LHCN-M2 (cell line): ENCODE measurements at regions not wholly inside any gene's neighbourhood (a gene's known extent, or its start where the extent isn't known, plus 50 kb on each side); places are given as distances from the start of the nearest gene placed in this dataset.
A peak's percentile ranks its signal among the peaks of the same experiment; 100 is the strongest.

Source experiments
- DNase-seq: peaks from one replicate; pipeline ENCODE4 v3.0.0-alpha.2; 2012; ENCODE audit warnings: low read depth

GRCh38 chr6:84421031-84421430 lies 193.6 kb upstream of the CEP162 start:
- DNase-seq, result no peak

GRCh38 chr6:84417260-84417659 lies 189.8 kb upstream of the CEP162 start:
- DNase-seq, result peak; percentile 82

- DNase-seq, result no peak
These were observed 188.7 kb upstream of the CEP162 start for GRCh38 chr6:84416043-84416657.

GRCh38 chr6:84415517-84415916 lies 188.1 kb upstream of the CEP162 start:
- DNase-seq, result no peak

GRCh38 chr6:84415068-84415467 lies 187.6 kb upstream of the CEP162 start:
- no peak for DNase-seq

GRCh38 chr6:84414531-84414930 lies 187.1 kb upstream of the CEP162 start:
- no peak for DNase-seq

- peak; percentile 79 for DNase-seq
These were observed 183.7 kb upstream of the CEP162 start for GRCh38 chr6:84411060-84411629.

- no peak for DNase-seq
These were observed 182.5 kb upstream of the CEP162 start for GRCh38 chr6:84409911-84410310.

- DNase-seq, result peak; percentile 34
These were observed 180.6 kb upstream of the CEP162 start for GRCh38 chr6:84408028-84408427.

- DNase-seq, result no peak
These were observed 176.1 kb upstream of the CEP162 start for GRCh38 chr6:84403545-84403944.

GRCh38 chr6:84399003-84399402 lies 171.6 kb upstream of the CEP162 start:
- DNase-seq, result no peak

GRCh38 chr6:84392261-84392660 lies 164.8 kb upstream of the CEP162 start:
- DNase-seq, result no peak

GRCh38 chr6:84390851-84391250 lies 163.4 kb upstream of the CEP162 start:
- DNase-seq, result no peak

- DNase-seq, result no peak
These were observed 162.9 kb upstream of the CEP162 start for GRCh38 chr6:84390334-84390733.

GRCh38 chr6:84379142-84379541 lies 151.7 kb upstream of the CEP162 start:
- DNase-seq, result no peak

GRCh38 chr6:84372290-84372689 lies 144.8 kb upstream of the CEP162 start:
- no peak for DNase-seq

- no peak for DNase-seq
These were observed 144.2 kb upstream of the CEP162 start for GRCh38 chr6:84371681-84372080.

- DNase-seq, result peak; percentile 8
These were observed 134.9 kb upstream of the CEP162 start for GRCh38 chr6:84362193-84362821.

GRCh38 chr6:84361372-84362192 lies 134.1 kb upstream of the CEP162 start:
- DNase-seq, result peak; percentile 12

GRCh38 chr6:84360039-84360438 lies 132.6 kb upstream of the CEP162 start:
- DNase-seq, result no peak

- DNase-seq, result peak; percentile 1
These were observed 131.1 kb upstream of the CEP162 start for GRCh38 chr6:84358581-84358980.

- DNase-seq, result peak; percentile 64
These were observed 130.2 kb upstream of the CEP162 start for GRCh38 chr6:84357631-84358030.
